ENCODE measurements at regions not wholly inside any gene's neighbourhood (a gene's known extent, or its start where the extent isn't known, plus 50 kb on each side); places are given as distances from the start of the nearest gene placed in this dataset.

GRCh38 chr15:79728867-79729266 is 167.9 kb downstream of the MTHFS start:
- no peak for TF ChIP-seq CEBPB (IDR thresholded peaks at IDR 0.05)
- no peak for TF ChIP-seq RAD21 (IDR thresholded peaks at IDR 0.05; ENCODE audit: low read depth)
- TF ChIP-seq CREB1 (IDR thresholded peaks at IDR 0.05; ENCODE audit: low read depth): no peak
- TF ChIP-seq FOXM1 (IDR thresholded peaks at IDR 0.05; ENCODE audit: borderline replicate concordance, low read depth): no peak
- no peak for TF ChIP-seq TEAD4 (IDR thresholded peaks at IDR 0.05)
- TF ChIP-seq MAX (IDR thresholded peaks at IDR 0.05): no peak
- no peak for TF ChIP-seq TAF1 (IDR thresholded peaks at IDR 0.05; ENCODE audit: low read depth)
- TF ChIP-seq EGR1 (IDR thresholded peaks at IDR 0.05): no peak
- TF ChIP-seq REST (IDR thresholded peaks at IDR 0.05; ENCODE audit: low read depth): no peak
- no peak for TF ChIP-seq USF1 (IDR thresholded peaks at IDR 0.05)
- TF ChIP-seq EP300 (IDR thresholded peaks at IDR 0.05; ENCODE audit: borderline replicate concordance): no peak
- no peak for TF ChIP-seq YY1 (IDR thresholded peaks at IDR 0.05; ENCODE audit: low read depth)
- TF ChIP-seq TCF12 (IDR thresholded peaks at IDR 0.05; ENCODE audit: low read depth): no peak
- no peak for TF ChIP-seq ZBTB7A (IDR thresholded peaks at IDR 0.05; ENCODE audit: low read depth)

Data from Ishikawa (cell line).